GM18858 (cell line): ENCODE measurements at regions not wholly inside any gene's neighbourhood (a gene's known extent, or its start where the extent isn't known, plus 50 kb on each side); places are given as distances from the start of the nearest gene placed in this dataset.

ENCODE experiments used
- ATAC-seq: cut with Tn5 transposase; IDR thresholded peaks from one replicate; pipeline ENCODE4 v1.9.1; 2021; ENCODE audit not compliant: unreplicated experiment

DNA sequence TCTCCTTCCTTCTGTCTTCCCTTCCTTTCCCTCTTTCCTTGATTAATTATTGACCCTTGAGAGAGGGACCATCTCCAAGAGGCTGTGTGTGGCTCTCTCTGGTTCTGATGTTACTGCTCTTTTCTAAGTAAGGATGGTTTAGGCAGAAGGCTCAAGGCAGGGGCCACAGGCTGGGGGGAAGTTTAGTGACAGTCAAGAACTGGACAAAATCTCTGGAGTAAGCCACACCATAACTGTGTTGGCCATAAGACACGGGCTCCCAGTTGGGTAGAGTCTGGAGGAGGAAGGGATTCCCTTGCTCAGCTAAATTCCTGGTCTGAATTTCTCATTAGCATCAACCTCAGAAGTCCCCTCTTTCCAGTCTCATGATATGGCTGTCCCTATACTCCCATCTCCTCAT is 74.7 kb downstream of the BUD13 start:
- ATAC-seq: no peak

DNA sequence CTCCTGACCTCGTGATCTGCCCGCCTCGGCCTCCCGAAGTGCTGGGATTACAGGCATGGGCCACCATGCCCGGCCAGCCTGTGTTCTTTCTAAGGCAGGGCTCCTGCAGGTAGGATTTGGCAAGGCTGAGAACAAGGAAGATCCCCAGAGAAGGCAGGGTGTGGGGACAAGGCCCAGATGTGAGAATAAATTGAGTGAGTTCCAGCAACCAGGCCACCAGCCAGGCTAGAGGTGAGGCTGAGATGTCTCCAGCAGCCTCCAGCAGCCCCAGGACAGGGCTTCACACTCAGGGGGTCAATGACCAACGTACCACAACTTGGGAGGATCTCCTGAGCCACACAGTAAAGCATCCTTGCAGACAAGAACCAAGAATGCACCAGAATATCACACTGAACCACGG is 75.1 kb downstream of the BUD13 start:
- no peak for ATAC-seq

DNA sequence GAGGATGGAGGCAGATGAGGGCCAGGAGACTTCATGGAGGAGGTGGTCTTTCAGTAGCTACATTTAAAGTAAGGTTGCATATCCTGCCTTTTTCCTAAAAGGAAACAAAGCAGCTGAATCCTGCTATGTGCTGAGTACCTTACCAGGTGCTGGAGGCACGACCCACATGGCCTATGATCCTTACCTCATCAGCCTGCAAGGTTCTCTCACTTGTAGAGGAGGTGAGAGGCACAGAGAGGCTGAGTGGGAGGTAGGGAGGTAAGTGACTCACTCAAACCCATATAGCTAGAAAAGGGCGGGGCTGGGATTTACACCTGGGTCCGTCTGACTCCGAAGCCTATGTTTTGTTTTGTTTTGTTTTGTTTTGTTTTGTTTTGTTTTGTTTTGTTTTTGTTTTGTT is 75.8 kb downstream of the BUD13 start:
- ATAC-seq: no peak

DNA sequence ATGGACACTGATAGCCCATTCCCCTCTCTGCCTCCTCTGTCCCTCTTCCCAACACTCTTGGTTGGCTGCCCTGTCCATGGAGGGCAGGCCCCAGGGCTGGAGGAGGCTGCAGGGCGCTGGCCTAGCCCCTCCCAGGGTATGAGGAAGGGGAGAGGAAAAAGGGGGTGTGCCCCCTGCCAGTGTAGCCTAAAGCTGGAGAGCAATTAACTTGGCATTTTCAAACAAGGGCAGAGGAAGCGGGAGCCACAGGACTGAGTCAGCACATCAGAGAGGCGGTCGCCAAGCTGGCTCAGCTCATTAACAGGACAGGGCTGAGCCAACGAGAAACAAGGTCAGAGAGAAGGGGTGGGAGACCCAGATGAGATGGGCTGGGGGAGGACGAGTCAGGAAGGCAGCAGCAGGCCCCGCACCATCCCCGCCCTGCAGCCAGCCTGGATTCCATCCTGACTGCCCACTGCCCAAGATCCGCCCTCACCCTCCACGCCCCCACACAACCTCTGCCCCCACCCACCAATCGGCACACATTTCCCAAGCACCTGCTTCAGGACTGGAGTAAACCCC is 76.3 kb downstream of the BUD13 start:
- no peak for ATAC-seq

GRCh38 chr11:116695657-116696254 is 77.0 kb downstream of the BUD13 start:
- no peak for ATAC-seq

DNA sequence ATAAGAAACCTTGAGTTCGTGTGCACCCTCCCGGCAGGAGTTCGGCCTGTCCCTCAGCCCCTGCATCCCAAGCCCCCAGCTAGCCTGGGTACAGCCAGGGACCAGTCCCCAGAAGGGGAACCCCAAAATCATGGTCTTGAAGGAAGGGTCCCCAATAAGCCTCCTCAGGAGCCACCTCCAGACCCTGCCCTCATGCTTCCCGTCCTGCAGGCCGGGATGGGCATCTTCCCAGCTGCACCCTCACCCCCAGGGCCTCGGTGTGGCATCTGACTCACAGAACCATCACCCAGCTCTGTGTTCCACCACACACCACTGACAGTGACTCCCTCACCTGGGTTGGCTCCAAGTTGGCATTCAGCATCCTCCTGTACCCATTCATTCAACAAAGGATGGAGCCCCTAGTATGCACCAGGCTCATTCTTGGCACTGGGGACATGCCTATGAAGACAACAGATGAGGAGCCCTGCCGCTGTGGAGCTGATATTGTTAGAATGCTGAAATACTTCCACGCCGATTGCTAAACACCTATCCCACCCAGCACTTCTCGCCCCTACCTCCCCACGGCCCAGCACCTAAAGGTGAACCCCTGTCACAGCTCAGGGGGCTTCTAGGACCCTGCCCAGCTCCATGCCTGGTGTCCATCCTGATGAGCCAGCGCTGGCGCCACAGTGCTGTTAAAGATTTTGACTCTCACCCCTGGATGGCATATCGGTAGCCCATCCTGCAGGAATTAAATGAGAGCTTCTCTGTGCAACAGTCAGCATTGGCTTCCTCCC is 77.8 kb downstream of the BUD13 start:
- ATAC-seq: no peak

GRCh38 chr11:116694349-116694725 is 78.5 kb downstream of the BUD13 start:
- no peak for ATAC-seq

- ATAC-seq: no peak
Observed at GRCh38 chr11:116693593-116694348, 79.0 kb downstream of the BUD13 start.

DNA sequence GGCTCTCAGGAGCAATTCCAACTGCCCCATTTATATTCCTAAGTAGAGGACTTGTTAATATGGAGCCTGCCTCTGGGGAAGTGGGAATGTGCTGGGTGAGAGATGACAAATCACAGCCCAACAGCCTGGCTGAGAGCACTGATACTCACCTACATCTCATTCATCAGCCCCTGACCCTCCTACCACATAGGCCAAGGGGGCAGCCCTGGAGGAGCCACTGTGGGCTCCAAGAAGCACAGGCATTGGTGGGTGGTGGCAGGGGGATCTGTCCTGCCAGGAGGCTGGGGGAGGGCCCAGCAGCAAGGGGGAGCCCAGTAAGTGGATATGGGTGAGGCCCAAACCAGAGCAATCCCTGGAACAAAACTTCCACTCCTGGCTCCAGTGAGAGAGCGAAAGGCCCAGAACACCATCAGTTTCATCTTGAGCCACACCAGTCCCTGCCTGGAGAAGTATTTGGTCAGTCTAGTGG is 79.7 kb downstream of the BUD13 start:
- ATAC-seq: no peak

DNA sequence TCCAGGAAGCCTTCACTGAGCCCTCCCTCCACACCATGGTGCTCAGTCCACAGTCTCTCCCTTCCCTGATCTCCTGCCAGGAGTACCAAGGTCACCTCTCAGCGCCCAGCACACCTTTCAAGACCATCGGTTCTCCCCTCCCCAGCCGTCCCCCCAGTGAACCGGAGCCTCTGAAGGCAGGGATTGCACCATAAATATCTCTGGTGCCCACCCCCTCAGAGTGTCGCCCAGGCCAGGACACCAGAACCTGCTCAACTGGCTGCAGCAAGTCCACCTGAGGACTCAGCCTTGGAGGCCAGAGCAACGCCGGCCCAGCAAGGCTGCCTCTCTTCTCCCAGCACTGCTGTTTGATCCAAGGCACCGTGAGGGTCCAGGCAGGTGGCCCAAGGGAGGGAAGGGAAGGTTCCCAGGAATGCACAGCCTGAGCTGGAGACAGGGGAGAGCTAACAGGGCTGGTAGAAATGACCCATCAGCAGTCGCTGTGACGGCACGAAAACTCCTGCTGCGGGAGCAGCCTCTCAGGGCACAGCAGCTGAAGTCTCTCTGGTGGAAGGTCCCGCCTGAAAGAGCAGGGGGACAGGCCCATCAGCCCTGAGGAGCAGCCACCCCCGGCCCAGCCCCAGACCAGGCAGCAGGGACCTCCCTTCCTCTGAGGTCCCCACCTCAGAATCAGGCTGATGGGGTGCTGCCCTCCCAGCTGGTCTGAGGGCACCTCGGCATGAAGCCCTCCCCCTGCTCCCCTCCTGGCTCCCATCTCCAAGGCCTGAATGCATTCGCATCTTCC is 80.3 kb downstream of the BUD13 start:
- no peak for ATAC-seq

- ATAC-seq: no peak
Observed at GRCh38 chr11:116691771-116692177, 81.0 kb downstream of the BUD13 start.

DNA sequence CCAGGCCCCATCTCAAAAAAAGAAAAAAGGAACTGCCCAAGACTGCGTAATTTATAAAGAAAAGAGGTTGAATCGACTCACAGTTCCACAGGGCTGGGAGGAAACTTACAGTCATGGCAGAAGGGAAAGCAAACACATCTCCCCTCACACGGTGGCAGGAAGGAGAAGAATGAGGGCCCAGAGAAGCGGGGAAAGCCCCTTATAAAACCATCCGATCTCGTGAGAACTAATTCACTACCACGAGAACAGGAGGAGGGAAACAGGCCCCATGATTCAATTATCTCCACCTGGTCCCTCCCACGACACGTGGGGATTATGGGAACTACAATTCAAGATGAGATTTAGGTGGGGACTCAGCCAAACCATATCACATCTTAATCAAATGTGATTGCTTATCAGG is 82.2 kb downstream of the BUD13 start:
- no peak for ATAC-seq

GRCh38 chr11:116689413-116690127 is 83.2 kb downstream of the BUD13 start:
- ATAC-seq: no peak

DNA sequence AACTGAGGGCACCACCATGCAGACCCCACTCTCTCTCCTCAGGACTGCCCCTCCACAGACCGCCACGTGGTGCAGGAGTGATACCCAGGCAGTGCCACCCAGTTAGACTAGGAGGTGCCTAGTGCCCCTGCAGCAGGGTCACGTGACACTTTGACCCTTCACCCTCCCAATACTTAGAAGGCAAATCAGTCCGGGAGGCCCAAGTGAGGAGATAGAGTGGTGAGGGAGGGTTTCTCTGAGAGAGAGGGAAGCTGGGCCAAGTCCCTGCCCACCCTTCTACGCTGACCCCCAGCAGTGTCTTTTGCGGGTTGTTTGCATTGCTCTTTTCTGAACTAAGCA is 84.6 kb downstream of the BUD13 start:
- no peak for ATAC-seq

DNA sequence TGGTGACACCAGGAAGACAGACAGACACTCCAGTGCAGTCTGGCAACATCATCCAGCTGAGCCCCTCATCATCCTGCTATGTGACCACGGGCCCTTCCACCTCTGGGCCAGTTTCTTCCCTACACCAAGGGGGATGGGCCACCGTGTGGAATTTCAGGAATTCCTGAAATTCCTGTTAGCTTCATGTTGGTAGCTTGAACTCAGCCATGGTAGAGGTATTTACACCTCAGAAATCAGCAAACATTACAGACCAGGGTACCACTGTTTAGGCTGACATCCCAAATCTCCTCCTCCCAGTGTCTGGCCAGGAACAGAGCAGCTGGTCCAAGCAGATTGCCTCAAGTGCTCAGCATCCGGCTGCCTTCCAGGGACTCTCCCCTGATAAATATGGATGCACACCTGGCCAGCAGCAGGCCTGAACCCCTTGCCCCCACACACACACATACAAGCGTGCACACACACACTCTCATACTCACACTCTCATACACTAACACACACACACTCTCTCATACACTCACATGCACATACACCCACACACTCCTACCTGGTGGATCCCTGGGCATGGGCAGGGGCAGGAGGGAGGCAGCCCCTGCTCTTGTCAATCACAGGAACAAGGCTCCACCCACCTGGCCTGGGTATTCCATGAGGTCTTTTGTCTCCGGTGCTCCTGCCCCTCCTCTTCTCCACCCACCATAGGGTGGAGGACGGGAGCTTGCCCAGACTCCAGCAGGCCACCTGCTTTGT is 85.2 kb downstream of the BUD13 start:
- no peak for ATAC-seq

DNA sequence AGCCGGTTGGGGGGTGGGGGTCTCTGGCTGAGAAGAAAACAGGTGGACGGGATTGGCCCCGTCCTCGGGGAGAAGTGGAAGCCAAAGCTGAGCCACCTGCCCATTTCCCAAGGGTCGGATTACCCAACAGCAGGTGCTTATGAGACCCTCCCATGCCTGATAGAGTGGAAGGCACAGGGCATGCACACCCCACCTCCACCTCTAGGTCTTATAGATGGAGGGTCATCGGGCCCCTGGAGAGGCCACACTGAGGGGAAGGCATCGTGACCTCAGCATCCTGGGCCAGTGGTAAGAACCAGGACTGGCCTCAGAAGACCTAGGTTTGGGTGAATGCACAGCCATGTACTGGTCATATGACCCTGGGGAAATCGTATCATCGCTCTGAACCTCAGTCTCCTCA is 85.9 kb downstream of the BUD13 start:
- ATAC-seq: no peak

DNA sequence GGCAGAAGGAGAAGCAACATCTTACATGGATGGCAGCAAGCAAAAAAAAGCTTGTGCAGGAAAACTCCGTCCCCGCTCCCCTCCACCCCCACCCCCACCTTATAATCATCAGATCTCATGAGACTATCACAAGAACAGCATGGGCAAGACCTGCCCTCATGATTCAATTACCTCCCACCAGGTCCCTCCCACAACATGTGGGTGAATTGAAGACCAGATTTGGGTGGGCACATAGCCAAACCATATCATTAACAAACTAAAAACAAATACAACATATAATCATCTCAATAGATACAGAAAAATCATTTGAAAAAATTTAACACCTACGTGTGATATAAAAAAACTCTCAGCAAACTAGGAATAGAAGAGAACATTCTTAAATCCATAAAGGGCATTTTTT is 88.8 kb downstream of the BUD13 start:
- ATAC-seq: no peak

DNA sequence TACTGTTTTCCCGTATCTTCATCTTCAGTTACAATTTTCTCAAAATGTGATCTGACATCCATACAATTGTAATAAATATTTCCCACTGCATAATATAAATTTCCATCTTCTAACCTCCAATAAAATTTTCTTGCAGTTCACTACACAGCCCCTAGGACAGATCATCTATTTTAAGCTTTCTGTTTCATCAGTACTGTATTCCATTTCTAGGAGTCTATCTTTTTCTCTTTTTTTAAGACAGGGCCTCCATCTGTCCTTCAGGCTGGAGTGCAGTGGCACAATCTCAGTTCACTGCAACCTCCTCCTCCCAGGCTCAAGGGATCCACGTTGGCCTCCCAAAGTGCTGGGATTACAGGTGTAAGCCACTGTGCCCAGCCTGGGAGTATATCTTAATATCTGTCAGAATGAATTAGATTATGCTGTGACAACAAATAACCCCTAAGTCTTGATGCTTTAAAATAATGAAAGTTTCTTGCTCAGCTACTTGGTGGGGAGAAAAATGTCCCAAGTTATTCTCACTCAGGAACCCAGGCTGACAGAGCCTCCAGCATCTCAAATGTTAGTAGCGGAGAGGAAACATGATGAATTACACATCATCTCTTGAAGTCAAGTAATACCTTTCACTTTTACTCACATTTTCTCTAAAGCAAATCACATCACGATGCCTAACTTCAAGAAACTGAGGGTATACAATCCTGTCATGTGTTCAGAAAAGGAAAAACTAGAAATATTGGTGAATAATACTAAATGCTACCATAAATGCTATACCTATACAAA is 92.2 kb downstream of the BUD13 start:
- ATAC-seq: no peak

- ATAC-seq: no peak
Observed at GRCh38 chr11:116678887-116679286, 93.9 kb downstream of the BUD13 start.
